Gastrocnemius medialis (tissue), 4 donors: ENCODE measurements at regions not wholly inside any gene's neighbourhood (a gene's known extent, or its start where the extent isn't known, plus 50 kb on each side); places are given as distances from the start of the nearest gene placed in this dataset.

ENCODE experiments used
- POLR2A ChIP-seq, 2 donors: fragments of 450-650 bp; IDR thresholded peaks; one replicate each; pipeline ENCODE4 v1.6.1; 2017; ENCODE audit warnings: antibody characterized with exemption in 2 of 2, mild to moderate bottlenecking in 2 of 2, moderate library complexity in 2 of 2
- TF ChIP-seq, protein P1 (sequence below), 5 experiments: fragments of 450-650 bp in 3 of 5; fragments of 200-600 bp in 2 of 5; sonication (generic) in 2 of 5; IDR thresholded peaks in 4 of 5; conservative IDR thresholded peaks in 1 of 5; 1 replicate in 4 of 5; 2 replicates in 1 of 5; pipeline ENCODE4 v1.5.1; 2016 to 2019; ENCODE audit warnings: antibody characterized with exemption in 5 of 5, mild to moderate bottlenecking in 3 of 5, moderate library complexity in 3 of 5

- TF ChIP-seq POLR2A (IDR thresholded peaks at IDR 0.05), result no peak
- TF ChIP-seq, protein P1, sequence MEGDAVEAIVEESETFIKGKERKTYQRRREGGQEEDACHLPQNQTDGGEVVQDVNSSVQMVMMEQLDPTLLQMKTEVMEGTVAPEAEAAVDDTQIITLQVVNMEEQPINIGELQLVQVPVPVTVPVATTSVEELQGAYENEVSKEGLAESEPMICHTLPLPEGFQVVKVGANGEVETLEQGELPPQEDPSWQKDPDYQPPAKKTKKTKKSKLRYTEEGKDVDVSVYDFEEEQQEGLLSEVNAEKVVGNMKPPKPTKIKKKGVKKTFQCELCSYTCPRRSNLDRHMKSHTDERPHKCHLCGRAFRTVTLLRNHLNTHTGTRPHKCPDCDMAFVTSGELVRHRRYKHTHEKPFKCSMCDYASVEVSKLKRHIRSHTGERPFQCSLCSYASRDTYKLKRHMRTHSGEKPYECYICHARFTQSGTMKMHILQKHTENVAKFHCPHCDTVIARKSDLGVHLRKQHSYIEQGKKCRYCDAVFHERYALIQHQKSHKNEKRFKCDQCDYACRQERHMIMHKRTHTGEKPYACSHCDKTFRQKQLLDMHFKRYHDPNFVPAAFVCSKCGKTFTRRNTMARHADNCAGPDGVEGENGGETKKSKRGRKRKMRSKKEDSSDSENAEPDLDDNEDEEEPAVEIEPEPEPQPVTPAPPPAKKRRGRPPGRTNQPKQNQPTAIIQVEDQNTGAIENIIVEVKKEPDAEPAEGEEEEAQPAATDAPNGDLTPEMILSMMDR (IDR thresholded peaks at IDR 0.05 in 4 of 5, conservative IDR thresholded peaks at IDR 0.05 in 1 of 5), result no peak
These were observed 147.2 kb upstream of the DIPK2B start for GRCh38 chrX:45347877-45348276.
